CD4-positive, alpha-beta T cell (primary cell): ENCODE measurements at regions not wholly inside any gene's neighbourhood (a gene's known extent, or its start where the extent isn't known, plus 50 kb on each side); places are given as distances from the start of the nearest gene placed in this dataset.

ENCODE experiments used
- ATAC-seq: fragments of 200-7000 bp; cut with Tn5 transposase; one replicate; pipeline ENCODE4 v1.10.0; 2022; ENCODE audit warnings: mild to moderate bottlenecking; ENCODE audit not compliant: poor library complexity
- CTCF ChIA-PET: fragments of 350-600 bp; sonication (Branson Sonifier 250); formaldehyde crosslinking; loops from one replicate; lab custom pipeline; 2021; ENCODE audit warnings: antibody characterized with exemption, inconsistent platforms; lab: Charles Lee
- POLR2A ChIA-PET: fragments of 350-600 bp; sonication (Branson Sonifier 250); formaldehyde crosslinking; loops from one replicate; lab custom pipeline; 2021; ENCODE audit warnings: antibody characterized with exemption, inconsistent platforms; lab: Charles Lee
- DNase-seq, 14 experiments: peaks; one replicate each; pipeline ENCODE4 v3.0.0-alpha.2; 2013 to 2020; ENCODE audit warnings: mixed read lengths in 2 of 14
- H3K27ac ChIP-seq, 2 donors: one replicate each; pipeline versions ENCODE4 v1.5.1 to v1.7.0; 2013; ENCODE audit warnings: low read length in 2 of 2, low read depth in 1 of 2, mild to moderate bottlenecking in 1 of 2
- H3K27me3 ChIP-seq, 2 experiments: 1 replicate in 1 of 2; 2 replicates in 1 of 2; pipeline versions ENCODE4 v1.6.1 to v1.7.0; 2013; ENCODE audit warnings: low read length in 2 of 2, control low read depth in 1 of 2, mild to moderate bottlenecking in 1 of 2, moderate library complexity in 1 of 2; ENCODE audit not compliant: insufficient read depth in 2 of 2, control insufficient read depth in 1 of 2
- H3K36me3 ChIP-seq: one replicate; pipeline ENCODE4 v1.6.1; 2013; ENCODE audit warnings: low read length, control low read depth; ENCODE audit not compliant: insufficient read depth
- H3K4me1 ChIP-seq: one replicate; pipeline ENCODE4 v1.6.1; 2013; ENCODE audit warnings: low read length, control low read depth; ENCODE audit not compliant: insufficient read depth
- H3K4me3 ChIP-seq: one replicate; pipeline ENCODE4 v1.5.1; 2013; ENCODE audit warnings: mild to moderate bottlenecking, low read length, moderate library complexity
- H3K9me3 ChIP-seq, 2 experiments: 1 replicate in 1 of 2; 2 replicates in 1 of 2; pipeline versions ENCODE4 v1.6.1 to v1.7.0; 2013; ENCODE audit warnings: low read length in 2 of 2, mild to moderate bottlenecking in 2 of 2, control low read depth in 1 of 2, moderate library complexity in 1 of 2; ENCODE audit not compliant: control insufficient read depth in 1 of 2, insufficient read depth in 1 of 2
- H3K27ac Mint-ChIP-seq: one replicate; pipeline ENCODE4 v1.8.0; 2020; ENCODE audit warnings: mixed read lengths
- H3K27me3 Mint-ChIP-seq: one replicate; pipeline ENCODE4 v1.8.0; 2021; ENCODE audit warnings: mixed read lengths
- H3K36me3 Mint-ChIP-seq: one replicate; pipeline ENCODE4 v1.8.0; 2021; ENCODE audit warnings: low read depth, mixed read lengths
- H3K4me1 Mint-ChIP-seq: one replicate; pipeline ENCODE4 v1.8.0; 2021; ENCODE audit warnings: low read depth, mixed read lengths
- H3K4me3 Mint-ChIP-seq: one replicate; pipeline ENCODE4 v1.8.0; 2020; ENCODE audit warnings: mild to moderate bottlenecking, mixed read lengths
- H3K9me3 Mint-ChIP-seq: one replicate; pipeline ENCODE4 v1.8.0; 2020; ENCODE audit warnings: mixed read lengths
- CTCF ChIP-seq: fragments of 200-600 bp; IDR thresholded peaks from one replicate; pipeline ENCODE4 v1.8.0; 2022; ENCODE audit warnings: antibody characterized with exemption, mild to moderate bottlenecking
- intact Hi-C, 2 experiments: fragments of 100-400 bp; cut with DNase I in 1 of 2; cut with micrococcal nuclease in 1 of 2; formaldehyde crosslinking; loops; one replicate each; pipeline versions ENCODE4 v1.15.1 to v1.9.0; 2023 to 2025; cut with DNase I, micrococcal nuclease

- H3K4me3 ChIP-seq, result no peak overlapping the region
- ChIA-PET POLR2A (interaction anchor here (0.6 kb wide), 1 partner anchor 20 kb away, joined by 3 read pairs; no protein-coding TSS in a partner anchor), CTCF (no interaction called here)
- Mint-ChIP-seq H3K36me3 (no peaks in the 10 kb centered on the region), H3K9me3 (no peaks in the 10 kb centered on the region), H3K4me3 (no peak overlapping the region), H3K27me3 (no peaks in the 10 kb centered on the region), H3K27ac (no peak overlapping the region), H3K4me1 (no peaks in the 10 kb centered on the region)
- no peak for ATAC-seq
- no peak for TF ChIP-seq CTCF
- DNase-seq, result no peak
- H3K36me3 ChIP-seq, result no peaks in the 10 kb centered on the region
- no peaks in the 10 kb centered on the region for H3K4me1 ChIP-seq
- H3K27ac ChIP-seq, result no peak overlapping the region
- intact Hi-C loops, result no loop called here
- H3K27me3 ChIP-seq, result no peaks in the 10 kb centered on the region
- no peaks in the 10 kb centered on the region for H3K9me3 ChIP-seq
These were observed 59.2 kb upstream of the TMEM47 start for GRCh38 chrX:34716302-34716701.

GRCh38 chrX:34734383-34734782, 77.3 kb upstream of the TMEM47 start:
- no peak overlapping the region for H3K4me3 Mint-ChIP-seq
- ChIA-PET CTCF (no interaction called here), POLR2A (no interaction called here)
- no peak overlapping the region for H3K27ac Mint-ChIP-seq
- no peaks in the 10 kb centered on the region for H3K4me1 ChIP-seq
- H3K36me3 Mint-ChIP-seq, result no peaks in the 10 kb centered on the region
- no peaks in the 10 kb centered on the region for H3K36me3 ChIP-seq
- no peak overlapping the region for H3K27ac ChIP-seq
- H3K4me3 ChIP-seq, result no peak overlapping the region
- H3K27me3 ChIP-seq, result no peaks in the 10 kb centered on the region
- intact Hi-C loops, result no loop called here
- H3K27me3 Mint-ChIP-seq, result no peaks in the 10 kb centered on the region
- no peaks in the 10 kb centered on the region for H3K9me3 Mint-ChIP-seq
- H3K9me3 ChIP-seq, result no peaks in the 10 kb centered on the region
- H3K4me1 Mint-ChIP-seq, result no peaks in the 10 kb centered on the region
- no peak for DNase-seq
- no peak for TF ChIP-seq CTCF
- ATAC-seq, result no peak

- ATAC-seq (no peak), DNase-seq (no peak)
- Mint-ChIP-seq H3K4me3 (no peak overlapping the region), H3K36me3 (no peaks in the 10 kb centered on the region), H3K27me3 (no peaks in the 10 kb centered on the region), H3K4me1 (no peaks in the 10 kb centered on the region), H3K27ac (no peak overlapping the region), H3K9me3 (no peaks in the 10 kb centered on the region)
- ChIA-PET POLR2A (no interaction called here), CTCF (no interaction called here)
- H3K9me3 ChIP-seq, result no peaks in the 10 kb centered on the region
- H3K4me3 ChIP-seq, result no peak overlapping the region
- H3K27me3 ChIP-seq, result no peaks in the 10 kb centered on the region
- H3K4me1 ChIP-seq, result no peaks in the 10 kb centered on the region
- no peak for TF ChIP-seq CTCF
- no peak overlapping the region for H3K27ac ChIP-seq
- no peaks in the 10 kb centered on the region for H3K36me3 ChIP-seq
- intact Hi-C loops, result no loop called here
These were observed 87.4 kb upstream of the TMEM47 start for GRCh38 chrX:34744521-34744920.
